B cell (primary cell): ENCODE measurements at regions not wholly inside any gene's neighbourhood (a gene's known extent, or its start where the extent isn't known, plus 50 kb on each side); places are given as distances from the start of the nearest gene placed in this dataset.

Experiments used
- CTCF ChIP-seq: fragments of 200-600 bp; IDR thresholded peaks from one replicate; pipeline ENCODE4 v1.8.0; 2022; ENCODE audit warnings: antibody characterized with exemption, mild to moderate bottlenecking
- EZH2 ChIP-seq: IDR thresholded peaks from 2 replicates; pipeline ENCODE4 v1.6.1; 2012; ENCODE audit warnings: borderline replicate concordance, low read depth, mild to moderate bottlenecking, moderate library complexity, low read length; ENCODE audit not compliant: insufficient read depth, poor library complexity, severe bottlenecking

GRCh38 chr4:144583658-144584057 is 62.3 kb upstream of the HHIP start:
- no peak for TF ChIP-seq CTCF
- no peak for TF ChIP-seq EZH2
